Mammary epithelial cell (primary cell): ENCODE measurements at regions not wholly inside any gene's neighbourhood (a gene's known extent, or its start where the extent isn't known, plus 50 kb on each side); places are given as distances from the start of the nearest gene placed in this dataset.

Source experiments
- CTCF ChIP-seq, 2 donors: IDR thresholded peaks in 1 of 2; conservative IDR thresholded peaks in 1 of 2; 2 replicates each; pipeline ENCODE4 v1.5.1; 2011 to 2012; ENCODE audit warnings: inconsistent platforms in 2 of 2, low read length in 2 of 2, mild to moderate bottlenecking in 2 of 2, control low read depth in 1 of 2, low read depth in 1 of 2; ENCODE audit not compliant: insufficient read depth in 1 of 2; ENCODE audit errors: extremely low read depth in 1 of 2
- EZH2 ChIP-seq: IDR thresholded peaks from 2 replicates; pipeline ENCODE4 v1.6.1; 2012; ENCODE audit warnings: low read length, inconsistent platforms, borderline replicate concordance

DNA sequence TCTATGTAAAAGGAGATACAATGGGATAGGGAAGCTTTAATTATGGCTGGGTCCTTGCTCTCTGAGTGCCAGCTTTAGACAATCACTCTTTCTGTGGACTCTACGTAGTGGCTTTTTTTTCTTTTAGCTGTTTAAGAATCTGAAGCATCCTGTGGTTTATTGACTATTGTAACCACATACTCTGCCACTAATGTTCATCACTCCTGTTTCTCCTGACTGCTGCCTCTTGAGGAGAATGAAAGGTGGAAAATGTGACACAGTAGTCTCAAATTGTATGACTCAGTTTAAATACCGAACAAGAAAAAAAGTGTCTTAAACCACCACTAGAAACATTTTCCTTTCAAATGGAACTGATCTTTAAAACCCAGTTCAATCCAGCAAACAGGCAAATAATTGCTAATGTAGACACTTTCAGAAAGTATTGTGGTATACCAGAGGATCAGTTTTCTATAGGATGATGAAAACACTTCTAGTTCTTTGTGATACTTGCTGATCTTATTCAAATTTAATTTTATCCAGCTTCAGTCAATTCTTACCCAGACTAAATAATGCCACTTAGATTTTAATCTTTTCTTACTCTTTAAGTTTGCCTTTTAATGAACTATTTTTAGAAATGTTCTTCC lies 302.7 kb upstream of the PMFBP1 start:
- no peak for TF ChIP-seq CTCF (conservative IDR thresholded peaks at IDR 0.05 in 1 of 2, IDR thresholded peaks at IDR 0.05 in 1 of 2; ENCODE audit: extremely low read depth in 1 of 2, insufficient read depth in 1 of 2, low read depth in 1 of 2, low read length in 2 of 2)
- no peak for TF ChIP-seq EZH2
